HG02885 (cell line): ENCODE measurements at regions not wholly inside any gene's neighbourhood (a gene's known extent, or its start where the extent isn't known, plus 50 kb on each side); places are given as distances from the start of the nearest gene placed in this dataset.

ENCODE experiments used
- ATAC-seq: cut with Tn5 transposase; IDR thresholded peaks from one replicate; pipeline ENCODE4 v1.9.1; 2021; ENCODE audit warnings: mild to moderate bottlenecking; ENCODE audit not compliant: unreplicated experiment, poor library complexity

DNA sequence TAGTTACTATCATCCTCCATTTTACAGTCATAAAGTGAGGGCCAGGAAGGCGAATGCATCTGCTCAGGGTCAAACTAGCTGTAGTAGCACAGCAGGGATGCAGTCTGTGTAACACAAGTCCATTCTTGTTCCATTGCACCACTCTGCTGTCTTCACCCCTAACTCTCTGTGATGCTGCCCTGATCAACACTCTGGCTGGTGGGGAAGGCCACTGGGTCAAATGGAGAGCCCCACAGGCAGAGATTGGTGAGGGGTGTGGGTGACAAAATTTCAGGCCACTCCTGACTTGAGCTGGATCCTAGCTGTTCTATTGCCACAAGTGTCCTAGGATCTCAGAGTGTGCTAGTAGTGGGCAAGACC lies 136.5 kb downstream of the PJA1 start:
- no peak for ATAC-seq

GRCh38 chrX:69028006-69028760 lies 137.1 kb downstream of the PJA1 start:
- peak; percentile 96 for ATAC-seq

- peak; percentile 35 for ATAC-seq
Measured at GRCh38 chrX:69027181-69028005, 137.9 kb downstream of the PJA1 start.

DNA sequence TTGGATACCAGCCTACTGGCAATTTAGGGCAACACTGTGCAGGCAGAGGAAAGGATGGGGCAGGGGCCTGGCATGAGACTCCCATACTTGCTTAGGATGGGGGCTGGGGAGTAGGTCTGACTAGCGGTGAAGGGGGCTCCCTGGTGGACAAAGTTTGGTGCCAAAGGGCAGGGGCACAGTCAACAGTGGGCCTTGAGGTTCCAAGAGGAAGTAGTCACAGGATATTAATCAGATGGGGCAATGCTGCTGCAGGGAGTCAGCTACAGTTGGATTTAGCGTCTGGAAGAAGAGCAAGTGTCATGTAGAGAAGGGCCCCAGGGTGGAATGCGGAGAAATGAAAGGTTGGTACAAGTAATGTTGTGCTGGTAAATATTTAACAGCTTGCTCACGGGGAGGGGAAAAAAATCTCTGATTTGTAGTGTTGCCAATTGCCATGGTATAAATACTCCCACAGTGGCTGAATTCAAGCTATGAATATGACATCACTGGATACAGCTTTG lies 139.4 kb downstream of the PJA1 start:
- no peak for ATAC-seq

GRCh38 chrX:69024931-69025330 lies 140.3 kb downstream of the PJA1 start:
- ATAC-seq, result no peak

DNA sequence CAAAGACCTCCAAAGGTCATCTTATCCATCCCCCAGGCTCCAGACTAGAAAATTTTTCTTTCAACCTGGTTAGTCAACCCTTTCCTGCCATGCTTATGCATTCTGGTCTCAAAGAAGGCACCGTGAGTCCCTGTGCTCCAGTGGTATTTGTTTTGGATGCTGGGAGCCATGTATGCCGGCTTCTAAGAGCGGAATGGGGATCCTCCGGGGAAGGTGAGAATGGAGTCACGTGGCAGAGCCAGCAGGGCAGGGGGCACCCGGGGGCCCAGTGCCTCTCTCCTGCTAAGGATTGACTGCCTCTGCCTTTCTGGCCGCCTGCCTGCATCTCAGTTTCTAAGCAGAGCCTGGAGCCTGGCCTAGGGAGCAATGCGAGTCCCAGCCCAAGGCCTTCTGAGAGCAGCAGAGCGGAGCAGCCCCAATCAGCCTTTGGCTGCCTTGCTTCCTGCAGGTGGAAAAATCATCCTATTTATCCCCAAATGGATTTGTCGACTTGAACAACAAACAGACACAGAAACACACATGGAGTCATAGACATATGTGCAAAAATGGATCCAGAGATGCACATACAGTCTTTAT lies 141.0 kb downstream of the PJA1 start:
- ATAC-seq, result no peak

- no peak for ATAC-seq
Measured at GRCh38 chrX:69022430-69022829, 142.8 kb downstream of the PJA1 start.

DNA sequence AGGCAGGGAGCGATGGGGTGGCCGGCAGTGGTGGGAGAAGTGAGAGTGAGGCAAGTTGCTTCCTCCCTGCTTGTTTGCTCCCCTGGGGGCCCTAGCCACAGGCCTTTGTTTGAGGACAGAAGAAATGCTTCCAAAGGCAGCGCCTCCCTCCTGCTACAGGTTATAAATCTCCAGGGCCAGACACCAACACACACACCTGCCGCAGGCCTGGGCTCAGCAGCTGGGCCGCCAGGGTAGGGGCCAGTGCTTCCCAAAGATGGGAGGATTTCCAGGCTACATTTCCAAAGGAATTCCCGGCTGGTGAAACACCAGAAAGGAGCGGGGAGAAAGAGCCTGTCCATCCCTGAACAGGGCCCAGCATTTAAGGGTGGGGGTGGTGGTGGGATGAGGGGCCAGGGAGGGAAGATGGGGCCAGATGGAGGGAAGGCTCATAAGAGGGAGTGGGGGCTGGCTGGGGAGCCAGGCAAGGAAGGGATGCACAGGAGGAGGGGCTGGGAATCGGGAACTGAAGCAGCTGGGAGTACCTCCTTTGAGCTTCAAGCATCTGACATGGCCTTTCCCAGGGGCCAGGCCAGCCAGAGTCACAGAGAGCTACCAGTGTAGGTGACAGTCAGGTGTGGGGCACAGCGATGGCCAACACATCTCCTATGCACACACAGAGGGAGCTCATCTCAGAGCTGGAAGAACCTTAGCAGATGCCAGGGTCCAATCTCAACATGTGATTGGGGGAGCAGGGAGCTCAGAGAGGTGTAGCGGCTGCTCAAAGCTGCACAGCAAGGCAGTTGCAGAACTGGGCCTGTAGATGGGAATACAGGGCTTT lies 143.9 kb downstream of the PJA1 start:
- no peak for ATAC-seq

- no peak for ATAC-seq
Measured at GRCh38 chrX:69020316-69020715, 144.9 kb downstream of the PJA1 start.

GRCh38 chrX:69019073-69019890 lies 146.0 kb downstream of the PJA1 start:
- ATAC-seq, result no peak

GRCh38 chrX:69018416-69019072 lies 146.7 kb downstream of the PJA1 start:
- ATAC-seq, result no peak

DNA sequence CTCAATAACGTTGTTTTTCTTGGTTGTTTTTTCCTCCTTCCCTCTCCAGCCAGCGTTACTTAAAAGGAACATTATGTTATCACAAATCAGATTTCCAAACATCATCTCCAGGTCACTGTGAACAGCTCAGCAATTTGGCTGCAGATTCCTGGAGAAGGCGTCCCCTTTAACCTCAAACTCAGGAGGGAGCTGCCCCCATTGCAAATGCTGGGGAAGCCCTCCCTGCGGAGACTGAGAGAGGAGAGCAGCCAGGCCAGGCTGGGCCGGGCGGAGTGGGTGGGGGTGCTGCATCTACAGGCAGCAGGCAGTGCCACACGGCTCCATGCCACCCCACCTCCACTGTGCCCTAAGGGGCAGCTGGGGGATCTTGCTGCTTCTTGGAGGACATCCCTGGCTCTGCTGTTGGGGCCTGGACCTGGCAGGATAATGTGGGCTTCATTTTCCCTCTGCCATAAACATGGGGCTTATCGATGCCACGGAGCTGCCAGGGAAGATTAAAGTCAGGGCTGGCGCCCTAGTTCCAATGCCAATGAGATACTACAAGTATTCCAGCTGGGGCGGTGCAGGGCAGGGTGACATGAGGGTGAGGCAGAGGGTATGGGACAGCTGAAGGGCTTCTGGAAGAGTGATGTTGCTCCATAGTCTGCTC lies 148.8 kb downstream of the PJA1 start:
- ATAC-seq, result no peak

- no peak for ATAC-seq
Measured at GRCh38 chrX:69015564-69016292, 149.5 kb downstream of the PJA1 start.

- no peak for ATAC-seq
Measured at GRCh38 chrX:69015156-69015555, 150.1 kb downstream of the PJA1 start.

- no peak for ATAC-seq
Measured at GRCh38 chrX:69014200-69014599, 151.1 kb downstream of the PJA1 start.

GRCh38 chrX:69010339-69010738 lies 154.9 kb downstream of the PJA1 start:
- no peak for ATAC-seq

- ATAC-seq, result no peak
Measured at GRCh38 chrX:69000877-69001276, 164.4 kb downstream of the PJA1 start.

- ATAC-seq, result no peak
Measured at GRCh38 chrX:68999931-69000330, 165.3 kb downstream of the PJA1 start.
